B cell (primary cell): ENCODE measurements at regions not wholly inside any gene's neighbourhood (a gene's known extent, or its start where the extent isn't known, plus 50 kb on each side); places are given as distances from the start of the nearest gene placed in this dataset.

Experiments used
- ATAC-seq: fragments of 200-7000 bp; cut with Tn5 transposase; one replicate; pipeline ENCODE4 v1.10.0; 2021; ENCODE audit warnings: low read depth, mild to moderate bottlenecking, moderate number of reproducible peaks, moderate library complexity
- CTCF ChIA-PET: fragments of 350-600 bp; sonication (Branson Sonifier 250); formaldehyde crosslinking; loops from one replicate; lab custom pipeline; 2021; ENCODE audit warnings: antibody characterized with exemption, inconsistent platforms; lab: Charles Lee
- POLR2A ChIA-PET: fragments of 350-600 bp; sonication (Branson Sonifier 250); formaldehyde crosslinking; loops from one replicate; lab custom pipeline; 2021; ENCODE audit warnings: antibody characterized with exemption; lab: Charles Lee
- DNase-seq: peaks from one replicate; pipeline ENCODE4 v3.0.0; 2013
- H2AFZ ChIP-seq: 2 replicates; pipeline ENCODE4 v1.6.1; 2012; ENCODE audit warnings: mild to moderate bottlenecking, low read depth, low read length; ENCODE audit not compliant: insufficient read depth, poor library complexity, severe bottlenecking
- H3K27ac ChIP-seq, 2 donors: 1 replicate in 1 of 2; 2 replicates in 1 of 2; pipeline ENCODE4 v1.5.1; 2012 to 2013; ENCODE audit warnings: low read length in 2 of 2, mild to moderate bottlenecking in 2 of 2, moderate library complexity in 1 of 2
- H3K27me3 ChIP-seq, 4 experiments: fragments of 200-600 bp in 1 of 4; sonication (generic) in 1 of 4; replicated peaks in 1 of 4; 1 replicate in 2 of 4; 2 replicates in 2 of 4; pipeline versions ENCODE4 v1.6.1 to v1.7.0; 2013 to 2016; ENCODE audit warnings: low read length in 3 of 4, mild to moderate bottlenecking in 2 of 4, mixed read lengths in 1 of 4, moderate library complexity in 1 of 4; ENCODE audit not compliant: insufficient read depth in 4 of 4, control insufficient read depth in 3 of 4; ENCODE audit errors: control extremely low read depth in 1 of 4
- H3K36me3 ChIP-seq, 2 experiments: replicated peaks in 1 of 2; 1 replicate in 1 of 2; 2 replicates in 1 of 2; pipeline versions ENCODE4 v1.6.1 to v1.7.1; 2013; ENCODE audit warnings: low read length in 1 of 2; ENCODE audit not compliant: insufficient read depth in 2 of 2, control insufficient read depth in 1 of 2; ENCODE audit errors: control extremely low read depth in 1 of 2, extremely low read depth in 1 of 2
- H3K4me1 ChIP-seq, 2 donors: fragments of 200-600 bp in 1 of 2; sonication (generic) in 1 of 2; 1 replicate in 1 of 2; 2 replicates in 1 of 2; pipeline versions ENCODE4 v1.5.1 to v1.6.1; 2013 to 2017; ENCODE audit warnings: low read length in 2 of 2; ENCODE audit not compliant: control insufficient read depth in 2 of 2, insufficient read depth in 2 of 2
- H3K4me2 ChIP-seq: replicated peaks from 2 replicates; pipeline ENCODE3; 2012; ENCODE audit warnings: mild to moderate bottlenecking, low read depth, low read length; ENCODE audit not compliant: poor library complexity, severe bottlenecking
- H3K4me3 ChIP-seq, 5 experiments: fragments of 200-600 bp in 1 of 5; sonication (generic) in 1 of 5; 1 replicate in 3 of 5; 2 replicates in 2 of 5; pipeline versions ENCODE4 v1.5.1 to v1.7.0; 2011 to 2016; ENCODE audit warnings: low read length in 4 of 5, mild to moderate bottlenecking in 4 of 5, low read depth in 2 of 5, control low read depth in 1 of 5, moderate library complexity in 1 of 5; ENCODE audit not compliant: insufficient read depth in 1 of 5; ENCODE audit errors: control extremely low read depth in 1 of 5, extremely low read depth in 1 of 5
- H3K79me2 ChIP-seq: fragments of 200-600 bp; sonication (generic); one replicate; pipeline ENCODE4 v1.6.0; 2016; ENCODE audit warnings: low read length; ENCODE audit not compliant: control insufficient read depth, insufficient read depth
- H3K9ac ChIP-seq: fragments of 200-600 bp; sonication (generic); 2 replicates; pipeline ENCODE4 v1.6.1; 2017; ENCODE audit warnings: mild to moderate bottlenecking, low read length, moderate library complexity
- H3K9me3 ChIP-seq, 3 donors: one replicate each; pipeline versions ENCODE4 v1.6.1 to v1.7.1; 2013; ENCODE audit warnings: low read length in 2 of 3; ENCODE audit not compliant: control insufficient read depth in 2 of 3, insufficient read depth in 1 of 3; ENCODE audit errors: control extremely low read depth in 1 of 3
- H4K20me1 ChIP-seq: 2 replicates; pipeline ENCODE4 v1.6.0; 2012; ENCODE audit warnings: mild to moderate bottlenecking, low read length; ENCODE audit not compliant: insufficient read depth, control insufficient read depth, poor library complexity, severe bottlenecking
- H3K27ac Mint-ChIP-seq: one replicate; pipeline ENCODE4 v1.8.0; 2021; ENCODE audit warnings: mixed read lengths
- H3K27me3 Mint-ChIP-seq: one replicate; pipeline ENCODE4 v1.8.0; 2021; ENCODE audit warnings: mixed read lengths
- H3K4me1 Mint-ChIP-seq: one replicate; pipeline ENCODE4 v1.8.0; 2021; ENCODE audit warnings: mixed read lengths
- H3K4me3 Mint-ChIP-seq: one replicate; pipeline ENCODE4 v1.8.0; 2021; ENCODE audit warnings: mixed read lengths
- H3K9me3 Mint-ChIP-seq: one replicate; pipeline ENCODE4 v1.8.0; 2022; ENCODE audit warnings: mixed read lengths; ENCODE audit not compliant: insufficient read depth
- CTCF ChIP-seq: fragments of 200-600 bp; IDR thresholded peaks from one replicate; pipeline ENCODE4 v1.8.0; 2022; ENCODE audit warnings: antibody characterized with exemption, mild to moderate bottlenecking
- EZH2 ChIP-seq: IDR thresholded peaks from 2 replicates; pipeline ENCODE4 v1.6.1; 2012; ENCODE audit warnings: borderline replicate concordance, low read depth, mild to moderate bottlenecking, moderate library complexity, low read length; ENCODE audit not compliant: insufficient read depth, poor library complexity, severe bottlenecking
- WGBS: methylation state at CpG from one replicate; pipeline ENCODE4 v1.1.5; 2013; ENCODE audit warnings: missing lambda C conversion rate; ENCODE audit not compliant: insufficient coverage; 5-methylcytosine and 5-hydroxymethylcytosine counted together
- intact Hi-C: fragments of 100-400 bp; cut with micrococcal nuclease; formaldehyde crosslinking; loops from one replicate; pipeline ENCODE4 v1.10.0; 2022

- Histone ChIP-seq H3K4me3 (no peak overlapping the region), H3K9ac (no peak overlapping the region), H3K27me3 (peaks cover 0 to 3% (median 1%) of the 10 kb centered on the region in 4 experiments), H3K4me1 (no peaks in the 10 kb centered on the region), H2AFZ (no peak overlapping the region), H3K27ac (no peak overlapping the region), H4K20me1 (no peaks in the 10 kb centered on the region), H3K79me2 (no peaks in the 10 kb centered on the region), H3K4me2 (no peak overlapping the region), H3K36me3 (no peaks in the 10 kb centered on the region), H3K9me3 (no peaks in the 10 kb centered on the region)
- Mint-ChIP-seq H3K9me3 (no peaks in the 10 kb centered on the region), H3K4me1 (no peaks in the 10 kb centered on the region), H3K27me3 (peaks cover 30% of the 10 kb centered on the region), H3K27ac (no peak overlapping the region), H3K4me3 (no peak overlapping the region)
- no peak for TF ChIP-seq CTCF
- TF ChIP-seq EZH2, result no peak
- DNase-seq (no peak), ATAC-seq (no peak)
- CTCF ChIA-PET, result no interaction called here
- POLR2A ChIA-PET, result no interaction called here
- intact Hi-C loops, result no loop called here
Measured at GRCh38 chr2:55761024-55761423, 67.4 kb upstream of the PNPT1 start.

- Histone ChIP-seq H2AFZ (no peak overlapping the region), H3K36me3 (no peaks in the 10 kb centered on the region), H4K20me1 (no peaks in the 10 kb centered on the region), H3K27me3 (peaks cover 0 to 3% (median 1%) of the 10 kb centered on the region in 4 experiments), H3K4me3 (no peak overlapping the region), H3K79me2 (no peaks in the 10 kb centered on the region), H3K4me2 (no peak overlapping the region), H3K9ac (no peak overlapping the region), H3K27ac (no peak overlapping the region), H3K9me3 (no peaks in the 10 kb centered on the region), H3K4me1 (no peaks in the 10 kb centered on the region)
- TF ChIP-seq EZH2 (no peak), CTCF (no peak)
- no peaks in the 10 kb centered on the region for H3K4me1 Mint-ChIP-seq
- CTCF ChIA-PET, result no interaction called here
- H3K27ac Mint-ChIP-seq, result no peak overlapping the region
- H3K27me3 Mint-ChIP-seq, result peaks cover 26% of the 10 kb centered on the region
- intact Hi-C loops, result no loop called here
- H3K4me3 Mint-ChIP-seq, result no peak overlapping the region
- POLR2A ChIA-PET, result no interaction called here
- WGBS, result 86% methylated on average over 2 of the region's 2 CpGs
- DNase-seq (no peak), ATAC-seq (no peak)
- no peaks in the 10 kb centered on the region for H3K9me3 Mint-ChIP-seq
Measured at GRCh38 chr2:55760125-55760524, 66.5 kb upstream of the PNPT1 start.
